CD4-positive, alpha-beta T cell treated with Interleukin-12 subunit alpha and Interleukin-12 subunit beta, for 1 hour (primary cell): ENCODE measurements at regions not wholly inside any gene's neighbourhood (a gene's known extent, or its start where the extent isn't known, plus 50 kb on each side); places are given as distances from the start of the nearest gene placed in this dataset.
"Not testable (repeated sequence)": the region's sequence is repeated elsewhere in the genome, so short reads cannot be mapped to it uniquely, and the experiment has no call there.

Source experiments
- DNase-seq: peaks from one replicate; pipeline ENCODE4 v3.0.0-alpha.2; 2020

DNA sequence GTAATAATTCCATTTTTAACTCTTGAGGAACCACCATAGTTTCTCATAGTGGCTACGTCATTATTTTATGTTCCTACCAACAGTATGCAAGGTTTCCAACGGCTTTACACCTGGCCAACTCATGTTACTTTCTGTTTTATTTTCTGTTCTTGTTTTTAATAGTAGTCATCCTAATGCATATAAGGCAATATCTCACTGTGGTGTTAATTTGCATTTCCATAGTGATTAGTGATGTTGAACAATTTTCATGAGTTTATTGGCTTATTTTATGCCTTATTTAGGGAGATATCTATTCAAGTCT is 465.5 kb upstream of the KLF6 start:
- DNase-seq: no peak

DNA sequence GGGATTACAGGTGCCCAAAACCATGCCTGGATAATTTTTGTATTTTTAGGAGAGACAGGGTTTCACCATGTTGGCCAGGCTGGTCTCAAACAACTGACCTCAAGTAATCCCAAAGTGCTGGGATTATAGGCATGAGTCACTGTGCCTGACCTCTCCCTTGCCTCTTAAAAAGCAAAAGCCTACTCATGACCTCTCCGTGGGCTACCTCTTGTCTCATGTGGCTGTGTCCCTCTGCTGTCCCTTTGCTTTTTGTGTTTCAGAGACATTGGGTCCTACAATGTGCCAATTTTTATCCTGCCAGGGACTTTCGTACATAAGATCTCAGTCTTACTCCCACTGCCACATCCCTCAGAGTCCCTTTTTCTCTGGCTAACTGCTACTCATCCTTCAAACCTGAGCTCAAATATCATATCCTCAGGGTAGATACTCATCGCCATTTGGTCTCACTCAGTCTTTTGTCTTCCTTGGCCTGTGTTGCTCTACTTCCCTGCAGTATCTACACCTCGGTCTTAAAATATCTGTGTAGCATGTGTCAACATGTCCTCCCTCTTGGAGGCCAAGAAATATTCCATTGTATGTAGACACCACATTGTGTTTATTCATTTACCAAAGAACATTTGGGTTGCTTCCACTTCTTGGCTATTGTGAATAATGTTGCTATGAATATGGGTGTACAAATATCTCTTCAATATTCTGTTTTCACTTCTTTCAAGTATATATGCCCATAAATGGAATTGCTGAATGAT is 465.0 kb upstream of the KLF6 start:
- DNase-seq: no peak

DNA sequence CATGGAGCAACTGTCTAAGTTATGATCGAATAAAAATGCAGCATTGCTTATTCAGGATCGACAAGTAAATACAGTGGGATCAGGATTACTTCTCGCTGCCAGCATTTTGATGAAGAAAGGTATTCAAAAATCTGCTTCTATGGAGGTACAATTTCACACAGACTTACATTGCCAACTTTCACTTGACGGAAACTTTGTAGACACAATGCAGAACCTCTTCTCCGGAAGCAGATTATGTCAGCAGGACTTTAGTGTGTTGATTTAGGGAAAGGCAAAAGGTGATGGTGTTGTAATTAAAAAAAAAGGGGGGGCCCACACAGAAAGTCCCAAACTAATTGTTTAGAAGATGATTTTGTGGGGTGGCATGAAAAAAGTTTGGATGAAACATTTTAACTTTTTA is 462.4 kb upstream of the KLF6 start:
- DNase-seq: no peak

DNA sequence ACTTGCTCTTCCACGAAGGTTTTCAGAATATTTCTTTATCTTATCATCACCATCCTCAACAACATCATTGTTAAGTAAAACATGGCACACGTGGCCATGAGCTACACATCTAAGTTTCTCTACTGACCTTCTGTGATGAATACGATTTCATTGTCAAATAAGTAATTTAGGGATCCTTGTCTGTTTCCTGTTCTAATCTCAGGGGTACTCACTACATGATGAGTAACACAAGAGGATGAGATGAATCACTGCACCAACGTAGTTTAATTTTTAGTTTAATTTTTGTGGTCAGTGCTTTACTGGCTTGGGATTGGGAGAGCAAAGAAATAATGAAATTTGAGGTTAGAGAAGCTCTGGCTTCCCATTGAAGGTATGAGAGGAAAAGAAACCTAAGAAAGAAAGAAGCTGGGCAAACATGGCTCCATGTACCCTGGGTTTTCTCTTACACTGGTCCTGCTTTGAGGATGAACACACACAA is 461.9 kb upstream of the KLF6 start:
- DNase-seq: no peak

DNA sequence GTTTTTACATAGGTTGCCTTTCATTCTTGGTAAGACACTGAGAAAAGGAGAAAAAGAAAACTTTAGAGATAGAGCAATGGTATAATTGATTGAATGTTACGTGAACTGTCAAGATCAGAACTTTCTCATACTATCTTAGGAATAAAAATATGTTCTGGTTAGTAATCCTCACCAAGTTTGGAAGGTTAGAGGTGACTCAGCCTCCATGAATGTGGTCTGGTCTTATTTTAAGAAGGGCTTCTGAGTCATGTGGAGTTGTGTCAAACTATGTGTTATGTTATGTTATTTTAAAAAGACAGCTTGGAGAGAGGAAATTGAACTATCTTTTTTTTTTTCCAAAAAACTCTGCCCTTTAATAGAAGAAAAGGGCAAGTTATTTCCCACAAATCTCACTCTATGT is 458.6 kb upstream of the KLF6 start:
- no peak for DNase-seq

DNA sequence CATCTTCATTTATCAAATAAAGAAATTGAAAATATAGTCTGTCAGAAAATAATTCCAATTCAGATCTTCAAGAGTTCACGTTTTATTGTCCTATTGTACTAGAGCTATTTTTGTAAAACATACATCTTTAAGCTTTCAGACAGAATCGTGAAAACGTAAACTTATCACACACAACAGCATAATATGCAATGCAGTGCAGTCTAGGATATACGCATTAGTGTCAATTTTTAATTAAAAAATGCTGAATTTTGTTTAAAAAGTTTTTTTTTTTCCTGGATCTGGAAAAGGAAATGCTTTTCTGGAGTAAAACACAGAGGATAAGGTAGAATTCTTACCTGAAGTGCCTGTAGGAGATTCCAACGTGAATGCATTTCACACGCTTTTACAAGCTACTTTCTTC is 458.2 kb upstream of the KLF6 start:
- DNase-seq: no peak

DNA sequence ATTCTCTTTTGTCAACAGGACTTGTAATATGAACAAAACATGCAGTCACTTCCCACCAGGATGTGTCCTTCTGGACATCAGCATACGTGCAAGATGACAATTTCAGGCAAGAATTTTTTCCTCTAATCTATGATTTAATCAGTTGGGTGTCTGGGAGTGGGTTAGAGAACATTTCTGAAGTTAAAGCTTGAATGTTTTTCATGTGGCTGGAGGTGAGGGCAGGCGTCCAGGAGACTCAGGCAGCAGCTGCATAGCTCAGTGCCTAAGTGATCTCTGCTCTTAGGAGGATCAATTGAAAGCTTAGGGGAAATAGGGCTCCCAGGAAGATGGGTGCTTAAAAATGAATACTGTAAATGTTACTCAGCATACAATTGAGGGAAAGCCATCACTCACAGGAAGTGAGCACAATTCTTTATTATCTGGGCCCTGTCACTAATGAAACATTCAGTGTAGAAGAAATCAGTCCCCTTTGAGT is 457.6 kb upstream of the KLF6 start:
- DNase-seq: no peak

DNA sequence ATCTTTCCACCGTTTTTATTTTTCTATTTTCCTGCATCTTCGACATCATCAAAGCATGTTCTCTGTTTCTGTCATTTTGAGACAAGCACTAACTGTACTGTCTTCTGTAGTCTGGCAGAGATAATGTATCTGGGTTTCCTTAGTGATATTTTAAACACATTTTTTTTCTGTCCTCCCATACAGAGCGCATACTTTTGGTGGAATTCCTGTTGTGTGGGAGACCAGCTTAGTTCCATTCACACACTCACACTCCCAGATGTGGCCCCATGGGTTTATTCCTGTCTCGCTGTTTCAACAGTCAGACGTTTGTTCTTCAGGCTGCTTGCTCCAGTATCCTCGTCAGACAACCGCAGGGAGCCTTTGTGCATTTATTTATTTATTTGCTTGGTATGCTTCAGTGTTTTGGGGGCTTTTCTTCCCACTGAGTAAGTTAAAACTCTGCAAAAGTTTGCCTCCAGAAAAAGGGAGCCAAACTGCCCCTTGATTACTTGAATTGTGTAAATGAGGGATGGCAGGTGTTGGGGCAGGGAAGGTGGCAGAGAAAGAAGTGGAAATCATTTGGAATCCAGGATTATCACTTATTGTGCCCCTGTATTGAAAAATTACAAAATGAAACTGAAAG is 456.8 kb upstream of the KLF6 start:
- DNase-seq: no peak

DNA sequence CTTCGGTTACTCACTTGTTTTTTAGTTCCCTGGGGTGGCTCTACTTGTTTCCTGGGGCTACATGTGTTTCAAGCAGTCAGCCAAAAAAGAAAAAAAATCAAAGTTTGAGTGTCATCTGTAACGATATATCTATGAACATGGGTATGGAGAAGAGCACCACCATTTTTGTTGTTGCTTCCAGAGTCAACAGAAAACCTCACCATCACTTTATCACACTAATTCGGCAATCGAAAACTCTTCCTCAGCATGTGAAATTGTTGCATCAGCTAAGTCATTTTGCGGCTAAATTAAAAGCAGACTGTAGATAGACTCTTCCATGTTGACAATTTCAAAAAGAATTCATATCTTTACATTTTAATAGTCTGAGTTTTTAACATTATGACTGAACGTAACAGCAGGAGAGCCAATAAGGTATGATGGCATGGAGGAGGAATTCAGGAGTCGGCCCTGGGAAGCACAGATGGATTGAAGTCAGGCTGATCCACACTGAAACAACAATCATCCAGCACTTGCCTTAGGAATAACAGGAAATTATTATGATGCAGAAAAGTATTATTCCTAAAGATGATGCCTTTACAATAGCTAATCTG is 455.7 kb upstream of the KLF6 start:
- no peak for DNase-seq

DNA sequence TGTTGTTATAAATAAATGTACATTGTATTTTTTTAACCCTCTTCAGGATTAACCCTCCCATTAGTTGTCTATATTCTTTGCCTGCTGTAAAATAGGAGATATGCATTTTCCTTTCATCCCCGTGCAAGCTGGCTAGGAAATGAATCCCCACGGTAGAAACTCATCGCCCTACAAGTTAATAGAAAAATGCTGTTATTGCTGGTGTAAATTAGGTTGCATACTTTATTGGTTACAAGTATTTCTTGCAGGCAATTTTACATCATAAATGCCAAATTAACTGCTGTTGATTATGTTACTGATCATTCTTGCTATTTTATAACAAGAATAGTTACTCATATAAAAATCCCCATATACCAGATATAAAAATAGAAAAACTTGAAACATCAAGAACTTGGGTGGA is 454.2 kb upstream of the KLF6 start:
- no peak for DNase-seq

DNA sequence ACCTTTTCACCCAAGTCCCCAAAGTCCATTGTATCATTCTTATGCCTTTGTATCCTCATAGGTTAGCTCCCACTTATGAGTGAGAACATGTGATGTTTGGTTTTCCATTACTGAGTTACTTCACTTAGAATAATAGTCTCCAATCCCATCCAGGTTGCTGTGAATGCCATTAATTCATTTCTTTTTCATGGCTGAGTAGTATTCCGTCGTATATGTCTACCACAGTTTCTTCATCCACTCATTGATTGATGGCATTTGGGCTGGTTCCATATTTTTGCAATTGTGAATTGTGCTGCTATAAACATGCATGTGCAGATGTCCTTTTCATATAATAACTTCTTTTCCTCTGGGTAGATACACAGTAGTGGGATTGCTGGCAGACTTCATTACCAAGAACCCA is 451.9 kb upstream of the KLF6 start:
- not testable (repeated sequence) for DNase-seq

DNA sequence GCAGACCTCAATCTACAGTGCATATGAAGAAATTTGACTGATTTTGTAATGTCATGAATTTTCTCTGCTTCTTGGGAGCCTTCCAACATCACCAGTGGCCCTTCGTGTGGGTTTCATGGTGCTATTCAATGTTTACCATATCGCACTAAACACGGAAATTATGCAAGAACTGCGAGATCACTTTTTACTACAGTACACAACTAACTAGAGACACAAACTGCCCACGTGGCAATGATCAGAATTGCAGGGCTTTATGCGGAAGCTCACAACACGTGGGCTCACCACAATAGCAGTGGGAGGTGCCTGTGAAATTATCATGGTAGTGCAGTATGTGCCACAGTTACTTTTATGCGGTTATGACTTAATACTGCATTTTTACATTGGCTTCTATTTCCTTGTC is 449.7 kb upstream of the KLF6 start:
- DNase-seq: peak; percentile 69

DNA sequence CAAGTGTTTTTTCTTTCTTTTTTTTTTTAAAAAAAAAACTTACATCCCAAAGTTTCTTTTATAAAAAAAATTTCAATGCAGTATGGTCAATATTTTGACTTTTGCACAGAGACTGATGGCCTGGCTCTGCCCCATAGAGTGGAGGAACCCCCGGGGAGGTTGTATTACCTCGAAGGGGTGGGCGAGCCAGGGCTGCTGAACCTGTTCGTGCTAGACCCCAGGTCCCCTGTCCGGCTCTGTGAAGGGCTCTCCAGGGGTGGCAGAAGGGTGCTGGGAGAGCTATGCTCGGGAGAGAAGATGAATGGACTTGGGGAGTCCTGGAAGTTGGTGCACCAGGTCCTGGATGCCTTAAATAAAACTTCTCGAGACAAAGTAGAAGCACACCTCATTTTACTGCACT is 446.4 kb upstream of the KLF6 start:
- DNase-seq: no peak

DNA sequence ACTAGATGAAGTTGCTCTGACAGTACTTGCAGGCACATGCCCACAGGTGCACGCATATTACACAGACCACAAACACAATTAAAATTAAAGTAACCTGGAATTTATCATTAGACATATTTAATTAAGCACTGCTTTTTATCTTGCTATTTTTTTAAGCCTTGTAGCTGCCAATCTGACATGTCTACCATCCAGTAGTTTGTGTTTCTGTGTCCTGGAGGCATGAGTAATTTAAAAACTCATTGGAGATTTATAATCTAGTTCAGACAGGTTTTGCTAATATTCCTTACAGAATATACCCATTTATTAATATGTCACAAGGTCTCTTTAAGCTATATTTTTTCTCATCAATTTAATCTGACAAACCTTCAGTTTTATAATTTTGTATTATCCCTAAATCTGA is 445.0 kb upstream of the KLF6 start:
- DNase-seq: no peak

DNA sequence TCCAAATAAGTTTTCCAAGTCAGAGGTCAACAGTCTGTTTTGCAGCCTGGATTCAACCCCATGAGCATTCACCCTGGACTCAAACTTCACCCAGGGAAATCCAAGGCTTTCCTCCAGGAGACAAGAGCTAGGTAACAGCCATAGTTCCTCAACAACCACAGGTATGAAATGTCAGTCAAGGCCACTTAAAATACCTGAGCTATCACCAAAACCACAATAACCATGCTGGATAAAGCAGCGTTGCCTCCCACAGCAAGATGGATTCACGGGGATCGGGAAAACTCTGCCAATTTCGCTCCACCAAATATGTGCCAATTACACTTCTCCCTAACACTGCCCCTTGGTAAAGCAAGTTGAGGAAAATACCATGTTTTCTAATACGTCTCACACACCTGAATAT is 444.1 kb upstream of the KLF6 start:
- DNase-seq: no peak

DNA sequence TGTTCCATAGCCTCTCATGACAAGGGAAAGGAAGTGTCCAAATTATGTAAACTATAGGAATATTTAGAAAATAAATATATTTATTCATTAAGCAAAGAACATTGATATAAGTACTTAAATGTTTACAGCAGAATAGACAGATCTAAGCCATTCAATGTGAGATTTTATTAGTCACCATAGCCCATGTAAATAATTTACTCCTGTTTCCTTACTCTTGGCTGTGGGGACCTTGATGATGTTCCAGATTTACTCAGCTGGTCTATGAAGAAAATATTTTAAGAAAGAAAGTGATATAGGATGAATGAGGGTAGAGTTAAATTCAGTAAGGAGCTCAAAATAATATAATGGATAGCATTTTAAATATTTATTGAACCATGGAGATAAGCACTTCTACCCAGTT is 442.6 kb upstream of the KLF6 start:
- no peak for DNase-seq

DNA sequence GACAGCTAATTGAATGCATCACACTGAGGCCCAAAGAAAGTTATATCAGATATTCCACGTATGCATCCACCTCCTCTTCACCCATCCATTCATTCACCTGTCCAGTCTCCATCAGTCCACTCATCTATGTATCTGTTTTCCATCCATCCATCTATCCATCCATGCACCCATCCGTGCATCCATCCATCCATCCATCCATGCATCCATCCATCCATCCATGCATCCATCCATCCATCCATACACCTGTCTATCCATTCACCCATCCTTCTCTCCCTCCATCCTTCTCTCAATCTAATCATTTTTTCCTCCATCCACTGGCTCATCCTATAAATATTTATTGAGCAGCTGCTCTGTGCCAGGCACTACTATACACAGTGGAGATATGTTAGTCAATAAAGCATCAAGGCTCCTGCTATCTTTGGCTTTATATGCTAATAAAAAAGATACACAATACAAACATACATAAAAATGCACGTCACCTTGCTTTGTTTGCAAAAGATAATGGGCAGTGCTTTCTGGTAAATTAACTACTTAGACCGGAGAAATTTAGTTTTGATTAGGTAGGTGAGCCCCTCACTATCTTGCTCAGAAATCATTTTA is 442.0 kb upstream of the KLF6 start:
- no peak for DNase-seq

DNA sequence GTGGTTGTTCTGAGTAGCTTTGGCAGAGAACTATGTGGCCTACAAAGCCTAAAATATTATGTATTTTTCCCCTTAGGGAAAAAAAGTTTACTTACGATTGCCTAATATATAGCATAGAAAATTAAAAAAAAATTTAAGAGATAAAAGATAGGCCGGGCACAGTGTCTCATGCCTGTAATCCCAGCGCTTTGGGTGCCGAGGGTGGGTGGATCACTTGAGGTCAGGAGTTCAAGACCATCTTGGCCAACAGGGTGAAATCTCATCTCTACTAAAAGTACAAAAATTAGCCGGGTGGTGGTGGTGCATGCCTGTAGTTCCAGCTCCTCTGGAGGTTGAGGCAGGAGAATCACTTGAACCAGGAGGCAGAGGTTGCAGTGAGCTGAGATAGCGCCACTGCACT is 439.2 kb upstream of the KLF6 start:
- DNase-seq: no peak

DNA sequence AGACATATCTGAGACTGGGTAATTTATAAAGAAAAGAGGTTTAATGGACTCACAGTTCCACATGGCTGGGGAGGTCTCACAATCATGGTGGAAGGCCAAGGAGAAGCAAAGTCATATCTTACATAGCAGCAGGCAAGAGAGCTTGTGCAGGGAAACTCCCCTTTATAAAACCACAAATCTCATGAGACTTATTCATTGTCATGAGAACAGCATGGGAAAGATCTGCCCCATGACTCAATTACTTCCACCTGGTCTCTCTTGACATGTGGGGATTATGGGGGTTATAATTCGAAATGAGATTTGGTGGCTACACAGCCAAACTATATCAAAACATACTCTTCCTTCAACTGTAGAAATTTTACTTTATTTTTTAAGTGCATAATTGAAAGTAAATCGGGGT is 436.3 kb upstream of the KLF6 start:
- not testable (repeated sequence) for DNase-seq

DNA sequence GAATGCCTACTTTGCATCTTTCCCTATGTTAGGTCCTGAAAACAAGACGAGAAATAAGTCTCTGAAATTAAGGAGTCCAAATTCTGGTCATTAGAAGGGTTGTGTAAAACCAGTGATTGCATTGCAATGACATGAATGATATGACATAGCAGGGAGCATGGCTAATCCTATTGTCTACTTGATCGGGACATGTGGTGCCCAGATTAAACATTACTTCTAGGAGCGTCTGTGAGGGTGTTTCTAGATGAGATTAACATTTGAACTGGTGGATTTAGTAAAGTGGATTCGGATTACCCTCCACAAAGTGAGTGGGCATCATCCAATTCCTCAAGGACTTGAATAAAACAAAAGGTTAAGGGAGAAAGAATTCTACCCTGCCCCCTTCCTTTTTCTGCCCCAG is 434.9 kb upstream of the KLF6 start:
- DNase-seq: no peak

DNA sequence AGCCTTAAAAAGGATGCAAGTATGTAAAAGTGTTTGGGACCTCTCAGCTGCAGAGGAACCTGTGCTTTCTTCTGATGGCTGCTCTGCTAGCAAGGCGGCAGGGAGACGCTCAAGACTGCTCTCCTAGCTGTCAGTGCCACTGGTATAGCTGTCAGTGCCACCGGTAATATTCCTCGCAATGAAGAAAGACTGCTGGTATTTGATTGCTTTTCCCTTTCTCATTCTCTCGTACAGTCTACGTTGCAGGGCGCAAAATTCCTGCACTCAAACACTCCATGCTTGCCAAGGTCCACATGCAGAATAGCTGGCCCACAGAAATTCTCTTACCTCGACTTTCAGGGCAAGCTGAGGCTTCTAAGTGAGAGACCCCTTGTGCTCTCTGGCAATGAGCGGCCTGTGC is 432.6 kb upstream of the KLF6 start:
- no peak for DNase-seq

DNA sequence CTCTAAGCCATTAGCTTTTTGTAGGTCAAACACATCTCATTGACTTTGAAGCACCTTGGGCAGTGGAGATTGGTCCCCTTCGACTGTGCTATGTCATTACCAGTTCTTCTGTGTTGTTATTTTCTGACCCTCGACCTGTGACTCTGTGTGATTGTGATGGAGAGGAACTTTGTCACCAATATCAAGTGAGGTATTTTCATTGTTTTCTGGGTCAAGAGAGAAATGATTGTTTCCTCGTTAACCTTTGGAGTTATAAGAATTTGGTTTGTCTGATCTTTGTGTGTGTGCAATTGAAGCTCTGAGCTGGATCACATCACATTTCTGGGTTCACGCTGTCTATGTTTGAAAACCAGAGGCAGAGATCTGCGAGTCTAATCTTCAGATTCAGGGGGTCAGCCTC is 432.2 kb upstream of the KLF6 start:
- no peak for DNase-seq

DNA sequence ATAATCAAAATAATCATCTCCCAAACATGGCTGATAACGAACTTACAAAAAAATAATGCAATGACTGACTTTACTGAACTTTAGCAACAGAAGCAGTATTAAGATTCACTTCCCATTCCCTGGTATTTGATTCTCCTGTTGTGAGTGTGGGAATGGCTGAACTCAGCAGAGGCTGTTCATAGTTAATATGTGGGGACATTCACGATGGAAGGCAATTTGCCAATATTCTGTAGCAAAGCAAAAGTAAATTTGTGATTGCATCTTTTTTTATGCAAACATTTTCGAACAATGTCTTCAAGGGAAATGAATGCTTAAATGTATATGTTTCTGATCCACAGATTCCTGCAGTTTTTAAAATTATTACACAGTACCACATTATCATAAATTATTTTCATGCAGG is 431.7 kb upstream of the KLF6 start:
- DNase-seq: no peak

DNA sequence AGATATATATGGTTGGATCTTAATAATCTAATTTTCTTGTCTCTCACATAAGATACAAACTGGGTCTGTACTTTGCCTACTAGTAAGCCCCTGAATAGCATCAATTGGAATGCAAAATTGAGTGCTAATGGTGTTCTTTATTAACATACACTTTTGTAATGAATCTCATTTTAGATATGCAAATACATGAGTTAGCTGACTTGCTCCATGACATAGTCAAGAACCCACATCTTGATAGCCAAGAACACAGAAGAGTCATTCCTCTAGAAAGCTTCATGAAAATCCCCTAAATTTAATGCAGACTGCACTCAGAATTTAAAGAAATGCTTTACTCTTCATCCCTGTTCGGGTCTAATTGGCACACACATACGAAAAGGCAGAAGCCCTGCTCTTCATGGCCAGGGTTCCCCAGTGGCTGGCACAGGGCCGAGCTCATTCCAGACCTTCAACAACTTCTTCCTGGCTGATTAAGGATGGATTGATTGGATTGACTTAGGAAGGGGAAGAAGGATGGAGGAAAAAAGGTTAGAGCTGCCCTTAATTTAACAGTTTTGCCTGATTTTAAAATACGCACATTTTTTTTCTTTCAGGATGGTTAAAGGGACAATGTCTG is 431.1 kb upstream of the KLF6 start:
- DNase-seq: no peak
